ENCODE measurements at regions not wholly inside any gene's neighbourhood (a gene's known extent, or its start where the extent isn't known, plus 50 kb on each side); places are given as distances from the start of the nearest gene placed in this dataset.

DNA sequence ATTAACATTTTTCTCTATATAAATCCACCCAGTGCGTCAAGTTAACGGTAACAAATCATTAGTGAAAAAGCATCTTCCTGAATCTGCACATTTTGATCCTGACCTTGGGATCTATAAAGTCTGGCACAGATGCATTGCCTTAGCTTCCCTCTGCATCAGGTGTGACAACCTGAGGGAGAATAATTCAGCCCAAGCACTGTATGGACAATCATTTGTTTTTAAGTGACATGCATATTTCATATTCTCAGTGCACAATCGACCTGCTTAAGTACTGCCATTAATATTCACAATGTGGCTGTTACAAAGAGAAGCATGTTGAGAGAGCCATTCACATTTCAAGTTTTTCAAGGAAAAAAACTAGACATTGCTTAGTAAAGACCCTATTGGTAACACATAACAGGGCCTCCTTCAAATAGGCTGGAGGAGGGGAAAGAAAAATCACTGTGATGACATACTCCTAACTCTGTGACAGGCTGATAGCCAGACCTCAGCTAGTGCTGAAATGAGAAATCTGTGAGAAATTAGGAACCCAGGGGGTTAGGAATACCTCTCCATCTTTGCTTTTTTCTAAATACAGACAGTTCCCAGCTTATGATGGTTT, 505.3 kb upstream of the CDH5 start:
- no peak for FAIRE-seq
- DNase-seq (ENCODE audit: low spot score): no peak

DNA sequence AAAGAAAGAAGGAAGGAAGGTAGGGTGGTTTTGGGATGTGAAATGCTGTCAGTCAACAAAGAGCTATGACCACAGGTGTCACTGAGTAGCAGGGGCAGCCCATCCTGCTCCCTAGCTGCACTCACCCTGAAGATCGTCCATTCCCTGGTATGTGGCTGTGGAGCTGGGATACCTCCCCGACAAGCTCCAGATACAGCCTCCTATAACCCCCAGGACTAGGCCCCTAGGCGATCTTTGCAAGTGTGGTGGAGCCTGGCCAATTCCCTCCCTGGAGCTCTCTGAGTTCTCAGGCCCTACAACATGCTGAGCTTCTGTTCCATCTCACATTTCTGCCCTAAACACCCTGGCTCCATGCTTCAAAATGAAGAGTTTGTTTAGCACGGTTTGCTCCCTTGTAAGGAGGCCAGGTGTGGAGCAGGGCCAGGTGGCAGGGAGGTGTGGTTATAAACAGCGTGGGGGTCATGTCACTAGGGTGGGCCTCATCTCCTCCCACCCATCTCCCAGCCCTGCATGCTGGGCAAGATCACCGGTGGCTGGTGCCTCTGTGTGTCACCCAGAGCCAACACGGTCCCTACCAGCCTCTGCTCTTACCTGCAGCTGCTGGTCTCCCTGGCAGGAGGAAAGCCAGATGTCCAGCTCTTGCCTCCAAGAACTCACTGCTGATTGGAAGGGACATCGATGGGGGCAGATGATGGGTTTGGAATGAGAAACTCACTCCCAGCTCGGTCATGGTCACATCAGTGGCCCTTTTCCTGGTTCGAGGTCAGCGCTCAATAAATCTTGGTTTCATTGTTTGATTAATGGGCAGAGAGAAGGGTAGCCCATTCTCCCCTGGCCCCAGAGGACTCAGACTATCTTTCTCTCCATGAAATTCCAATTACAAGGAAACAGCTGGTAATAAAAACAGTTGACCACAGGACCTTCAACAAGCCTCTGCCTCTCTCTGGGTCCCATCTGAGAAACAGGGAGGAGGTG, 511.0 kb upstream of the CDH5 start:
- FAIRE-seq: no peak
- DNase-seq (ENCODE audit: low spot score): no peak

DNA sequence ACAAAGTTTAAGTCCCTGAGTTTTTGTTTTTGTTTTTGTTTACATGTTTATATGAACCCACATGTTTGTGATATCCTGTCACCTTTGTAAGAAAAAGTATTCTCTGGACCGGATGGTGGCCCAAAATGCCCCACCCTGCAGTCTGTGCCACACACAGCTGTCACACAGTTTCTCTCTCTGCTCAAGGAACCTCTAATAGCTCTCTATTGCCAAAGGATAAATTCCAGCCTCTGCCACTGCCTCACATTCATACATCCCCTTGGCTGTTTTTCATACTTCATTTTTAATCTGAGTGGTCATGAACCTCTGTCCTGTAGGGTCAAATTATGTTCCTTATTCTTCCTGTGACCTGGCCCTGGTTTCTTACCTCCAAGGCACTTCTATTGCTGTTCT, 520.3 kb upstream of the CDH5 start:
- no peak for FAIRE-seq
- no peak for DNase-seq (ENCODE audit: low spot score)

DNA sequence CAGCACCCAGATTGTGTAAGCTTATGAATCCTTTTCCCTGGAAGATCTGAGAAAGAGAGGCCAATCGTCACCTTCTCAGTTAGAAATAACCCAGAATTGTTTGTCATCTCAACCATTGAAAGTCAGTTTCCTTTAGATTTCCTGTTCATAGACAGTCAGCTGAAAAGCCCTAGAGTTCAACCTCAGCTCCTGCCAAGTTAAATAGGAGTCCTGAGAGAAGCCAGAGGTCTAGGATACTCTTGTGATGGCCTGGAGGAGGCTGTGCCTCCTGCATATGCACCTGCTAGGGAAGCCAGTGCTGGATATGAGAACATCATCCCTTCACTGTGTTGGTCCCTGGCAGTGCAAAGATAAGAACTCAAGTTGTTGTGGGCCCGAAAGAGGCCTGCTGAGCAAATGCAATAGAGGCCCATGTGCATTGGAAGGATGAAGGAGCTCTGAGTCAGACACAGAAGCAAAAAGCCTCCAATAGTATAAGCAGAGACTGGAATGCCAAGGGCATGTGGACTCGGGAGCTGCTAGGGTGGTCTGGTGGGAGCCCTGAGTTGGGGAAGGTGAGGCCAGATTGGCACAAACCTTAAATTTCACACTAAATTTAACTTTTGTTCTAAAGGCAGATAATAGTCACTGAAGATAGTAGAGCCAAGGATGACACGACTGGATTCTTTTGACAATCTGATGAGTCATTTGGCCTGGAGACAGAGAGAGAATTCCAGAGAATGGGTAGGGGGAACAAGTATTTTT, 520.9 kb upstream of the CDH5 start:
- no peak for DNase-seq (ENCODE audit: low spot score)
- no peak for FAIRE-seq

DNA sequence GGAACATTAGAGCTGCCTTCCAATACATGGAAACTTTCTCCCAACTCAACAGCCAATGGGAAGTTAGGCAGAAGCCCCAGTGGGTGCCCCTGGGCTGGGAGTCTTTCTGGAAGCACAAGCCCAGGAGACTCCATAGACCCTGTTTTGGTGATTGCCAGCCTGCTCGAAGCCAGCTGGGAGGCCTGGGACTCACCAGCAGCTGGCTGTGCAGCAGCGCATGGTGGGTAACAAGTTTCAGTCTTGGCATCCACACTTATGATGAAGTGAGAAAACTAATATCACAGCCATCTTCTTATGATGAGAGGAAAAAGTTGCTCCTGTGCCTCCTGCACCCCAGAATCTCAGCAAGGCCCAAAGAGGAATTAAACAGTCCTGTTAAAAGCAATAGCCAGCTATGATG, 522.5 kb upstream of the CDH5 start:
- FAIRE-seq (no peak), DNase-seq (ENCODE audit: low spot score) (no peak)

DNA sequence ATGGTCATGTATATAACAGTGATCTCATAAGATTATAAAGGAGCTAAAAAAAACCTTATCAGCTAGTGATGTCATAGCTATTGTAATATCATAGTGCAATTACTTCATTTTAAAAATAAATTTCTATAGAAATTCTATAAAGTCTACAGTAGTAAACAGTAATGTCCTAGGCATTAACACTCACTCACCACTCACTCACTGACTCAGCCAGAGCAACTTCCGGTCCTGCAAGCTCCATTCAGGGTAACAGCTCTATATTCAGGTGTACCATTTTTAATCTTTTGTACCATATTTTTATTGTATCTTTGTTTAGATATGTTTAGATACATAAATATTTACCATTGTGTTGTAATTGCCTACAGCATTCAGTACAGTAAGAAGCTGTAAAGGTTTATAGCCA, 524.4 kb upstream of the CDH5 start:
- FAIRE-seq (no peak), DNase-seq (ENCODE audit: low spot score) (no peak)

GRCh38 chr16:65838001-65838400, 528.5 kb upstream of the CDH5 start:
- FAIRE-seq: no peak
- DNase-seq (ENCODE audit: low spot score): no peak

DNA sequence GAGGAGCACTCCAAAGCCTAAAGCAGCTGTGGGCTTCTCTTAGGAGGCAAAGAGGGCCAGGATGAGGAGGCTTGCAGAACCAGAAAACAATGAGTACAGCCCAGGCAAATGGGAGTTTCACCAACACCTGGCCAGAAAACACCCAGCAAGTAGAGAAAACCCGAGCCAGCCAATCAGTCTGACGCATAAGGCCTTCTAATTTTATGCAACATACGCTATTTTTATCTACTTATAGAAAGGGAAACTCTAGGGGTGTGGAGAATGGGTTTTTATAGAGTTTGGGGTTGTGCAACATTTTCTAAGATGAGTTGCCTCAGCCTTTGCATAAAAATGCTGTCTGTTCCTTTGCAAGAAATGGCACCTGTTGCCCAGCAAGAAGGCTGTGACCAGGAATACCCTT, 529.0 kb upstream of the CDH5 start:
- DNase-seq (ENCODE audit: low spot score) (no peak), FAIRE-seq (no peak)

GRCh38 chr16:65834688-65835087, 531.8 kb upstream of the CDH5 start:
- FAIRE-seq (no peak), DNase-seq (ENCODE audit: low spot score) (no peak)

DNA sequence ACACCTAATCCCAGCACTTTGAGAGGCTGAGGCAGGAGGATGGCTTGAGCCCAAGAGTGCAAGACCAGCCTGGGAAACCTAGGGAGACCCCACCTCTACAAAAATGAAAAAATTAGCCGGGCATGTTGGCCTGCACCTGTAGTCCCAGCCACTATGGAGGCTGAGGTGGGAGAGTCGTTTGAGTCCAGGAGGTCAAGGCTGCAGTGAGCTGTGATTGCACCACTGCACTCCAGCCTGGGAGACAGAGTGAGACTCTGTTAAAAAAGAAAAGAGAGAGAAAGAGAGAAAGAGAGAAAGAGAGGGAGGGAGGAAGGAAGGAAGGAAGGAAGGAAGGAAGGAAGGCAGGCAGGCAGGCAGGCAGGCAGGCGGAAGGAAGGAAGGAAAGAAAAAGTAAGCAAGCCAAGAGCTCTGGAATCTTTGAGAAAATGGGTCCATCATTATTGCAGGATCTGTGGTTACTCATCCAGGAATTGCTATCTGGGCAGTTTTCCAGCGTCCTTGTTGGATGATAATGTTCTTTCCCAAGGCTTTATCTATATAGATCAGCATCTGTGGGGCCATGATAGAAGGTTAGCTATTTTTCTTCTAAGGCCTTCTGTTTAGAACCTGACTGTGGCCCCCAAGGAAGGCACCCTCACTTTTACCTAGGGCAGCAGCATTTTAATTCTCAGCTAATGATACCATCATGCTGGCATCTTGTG, 533.2 kb upstream of the CDH5 start:
- no peak for FAIRE-seq

DNA sequence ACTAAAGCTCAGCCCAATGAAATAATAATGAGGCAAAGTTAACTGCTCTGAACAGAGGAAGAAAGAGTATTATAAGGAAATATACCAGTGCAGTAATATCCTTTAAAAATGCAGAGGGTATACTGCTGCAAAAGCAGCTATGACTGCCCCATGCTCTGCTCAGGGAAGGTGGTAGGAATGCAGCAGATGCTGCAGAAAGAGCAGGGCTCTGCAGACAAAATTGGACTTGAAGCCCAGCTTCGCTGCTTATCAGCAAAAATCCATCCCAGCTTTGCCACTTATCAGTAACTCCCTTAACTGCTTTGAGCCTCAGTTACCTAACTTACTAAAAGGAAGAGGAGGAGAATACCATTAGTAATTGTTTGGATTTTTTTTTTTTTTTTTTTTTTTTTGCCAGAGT, 533.8 kb upstream of the CDH5 start:
- no peak for DNase-seq (ENCODE audit: low spot score)

More for the DNA sequence above, 533.2 kb upstream of the CDH5 start:
- DNase-seq (ENCODE audit: low spot score): no peak

GRCh38 chr16:65831903-65832666, 534.4 kb upstream of the CDH5 start:
- FAIRE-seq (no peak), DNase-seq (ENCODE audit: low spot score) (no peak)

More for the DNA sequence above, 533.8 kb upstream of the CDH5 start:
- no peak for FAIRE-seq

- FAIRE-seq: no peak
- no peak for DNase-seq (ENCODE audit: low spot score)
These were observed 537.4 kb upstream of the CDH5 start for GRCh38 chr16:65829076-65829475.

DNA sequence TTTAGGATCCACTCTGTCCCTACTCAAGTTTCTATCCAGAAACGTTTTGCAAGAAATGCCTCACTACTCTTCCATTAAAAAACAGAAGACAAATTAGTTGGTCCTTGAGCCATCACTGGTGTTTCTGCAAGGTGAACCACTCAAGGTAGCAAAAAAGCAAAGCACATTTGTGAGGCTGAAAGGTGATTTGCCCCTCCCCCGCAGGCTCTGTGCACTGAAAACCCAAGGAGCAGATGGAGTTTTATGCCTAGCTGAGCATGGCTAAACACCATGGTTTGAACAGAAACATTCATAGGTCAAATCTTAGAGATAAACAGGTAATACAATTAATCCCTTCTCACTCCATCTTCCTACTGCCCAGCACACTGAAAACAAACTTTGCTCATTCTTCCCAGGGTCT, 538.2 kb upstream of the CDH5 start:
- DNase-seq (ENCODE audit: low spot score): no peak
- FAIRE-seq: no peak

- no peak for FAIRE-seq
- DNase-seq (ENCODE audit: low spot score): no peak
These were observed 539.3 kb upstream of the CDH5 start for GRCh38 chr16:65827231-65827630.

DNA sequence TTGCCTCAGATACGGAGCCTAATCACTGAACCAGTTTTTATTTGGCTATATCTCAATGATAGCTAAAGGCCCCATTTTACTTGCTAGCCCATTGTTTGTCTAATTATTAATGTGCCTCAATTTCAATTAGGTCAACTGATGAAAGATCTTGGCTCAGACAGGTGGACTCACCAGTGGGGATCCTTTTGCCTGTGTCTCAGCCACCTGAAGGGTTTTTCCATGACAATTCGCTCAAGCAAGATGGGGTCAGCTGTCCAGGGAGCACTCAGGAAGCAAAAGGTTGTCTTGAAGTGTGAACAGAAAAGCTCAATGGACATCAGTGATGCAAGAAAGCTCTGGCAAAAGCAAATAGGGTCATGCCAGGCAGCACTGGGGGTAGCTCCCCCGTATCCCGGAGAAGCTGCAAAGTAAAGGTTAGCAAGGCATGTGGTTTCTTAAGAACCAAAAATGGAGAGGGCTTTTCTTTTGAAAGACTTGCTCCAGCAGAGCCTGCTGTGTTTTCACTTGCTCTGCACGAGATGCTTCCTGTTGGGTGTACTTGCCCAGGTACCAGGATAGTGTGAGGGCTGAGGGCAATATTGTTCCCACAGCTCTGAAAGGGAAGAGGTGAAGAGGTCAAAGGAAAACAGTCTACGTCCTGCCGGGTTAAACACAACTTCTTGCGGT, 541.2 kb upstream of the CDH5 start:
- no peak for FAIRE-seq
- no peak for DNase-seq (ENCODE audit: low spot score)

DNA sequence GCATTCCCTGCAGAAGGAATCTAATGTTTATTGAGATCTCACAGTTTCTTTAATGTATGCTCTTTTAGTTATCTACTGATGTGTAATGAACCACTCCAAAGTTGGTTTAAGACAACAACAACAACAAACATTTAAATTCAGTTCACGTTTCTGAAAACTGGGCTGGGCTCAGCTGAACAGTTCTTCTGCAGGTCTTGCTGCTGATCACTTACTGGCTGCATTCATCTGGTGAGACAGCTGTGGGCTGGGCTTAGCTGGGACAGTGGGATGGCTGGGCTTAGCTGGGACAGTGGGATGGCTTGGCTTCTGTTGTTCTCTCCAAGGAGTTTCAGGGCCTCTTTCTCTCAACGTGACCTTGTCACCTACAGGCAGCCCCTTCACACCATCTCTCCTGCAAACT, 544.3 kb upstream of the CDH5 start:
- FAIRE-seq (no peak), DNase-seq (ENCODE audit: low spot score) (no peak)

- DNase-seq (ENCODE audit: low spot score) (no peak), FAIRE-seq (no peak)
These were observed 547.2 kb upstream of the CDH5 start for GRCh38 chr16:65819136-65819898.

DNA sequence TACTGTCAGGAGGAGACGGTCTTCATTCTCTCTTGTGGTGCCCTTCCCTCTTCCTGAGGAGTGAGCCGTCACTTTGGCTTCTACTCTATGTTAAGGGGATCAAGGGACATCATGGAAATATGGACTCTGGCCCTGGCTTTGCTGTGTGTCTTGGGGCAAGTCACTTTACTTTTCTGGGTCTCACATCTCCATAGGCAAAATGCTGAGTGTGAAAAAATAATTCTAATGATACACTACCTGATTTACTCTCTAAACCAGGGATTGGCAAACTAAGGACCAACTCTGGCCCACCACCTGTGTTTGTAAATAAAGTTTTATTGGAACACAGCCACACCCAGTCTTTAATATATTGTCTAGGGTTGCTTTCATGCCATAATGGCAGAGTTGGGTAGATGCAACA, 548.7 kb upstream of the CDH5 start:
- FAIRE-seq (no peak), DNase-seq (ENCODE audit: low spot score) (no peak)

DNA sequence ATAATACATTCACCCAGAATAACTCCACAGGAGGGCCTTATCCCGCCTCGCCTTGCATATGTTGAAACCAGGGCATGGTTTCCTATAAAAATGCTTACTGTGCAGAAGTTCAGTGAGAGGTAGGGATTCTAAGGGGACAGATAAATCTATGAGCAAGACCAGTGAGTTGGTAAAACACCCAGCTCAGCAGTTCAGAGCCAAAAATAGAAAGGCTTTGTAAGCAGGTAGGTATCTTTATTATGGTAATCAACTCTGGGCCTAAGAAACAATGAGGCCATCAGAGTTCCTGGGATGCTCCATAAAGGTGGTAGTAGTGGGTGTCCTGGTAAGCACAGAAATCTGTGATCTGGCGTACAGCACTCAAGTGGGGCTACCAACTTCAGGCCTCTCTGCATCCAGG, 549.4 kb upstream of the CDH5 start:
- DNase-seq (ENCODE audit: low spot score) (no peak), FAIRE-seq (no peak)
